Calu3 (cell line): ENCODE measurements at regions not wholly inside any gene's neighbourhood (a gene's known extent, or its start where the extent isn't known, plus 50 kb on each side); places are given as distances from the start of the nearest gene placed in this dataset.
A peak's percentile ranks its signal among the peaks of the same experiment; 100 is the strongest.

Experiments used
- BruUV-seq: library from RNA; stranded (reverse); fragments of 400-500 nt; replicated peaks from 2 replicates; lab custom pipeline; 2021; lab: Mats Ljungman, UMichigan
- CTCF ChIA-PET: fragments of 300-600 bp; sonication (Branson Sonifier 250); formaldehyde crosslinking; loops from one replicate; lab custom pipeline; 2022; ENCODE audit warnings: antibody characterized with exemption; lab: Charles Lee
- DNase-seq: peaks from one replicate; pipeline ENCODE4 v3.0.0; 2022
- H3K27ac Mint-ChIP-seq: one replicate; pipeline ENCODE4 v1.8.0; 2022; ENCODE audit warnings: mixed read lengths; ENCODE audit not compliant: unreplicated experiment
- H3K27me3 Mint-ChIP-seq: one replicate; pipeline ENCODE4 v1.8.0; 2022; ENCODE audit warnings: mixed read lengths; ENCODE audit not compliant: unreplicated experiment
- H3K36me3 Mint-ChIP-seq: one replicate; pipeline ENCODE4 v1.8.0; 2022; ENCODE audit warnings: mild to moderate bottlenecking, moderate library complexity, mixed read lengths; ENCODE audit not compliant: insufficient read depth, unreplicated experiment
- H3K4me1 Mint-ChIP-seq: one replicate; pipeline ENCODE4 v1.8.0; 2022; ENCODE audit warnings: mild to moderate bottlenecking, low read depth, mixed read lengths; ENCODE audit not compliant: unreplicated experiment
- H3K4me3 Mint-ChIP-seq: one replicate; pipeline ENCODE4 v1.8.0; 2022; ENCODE audit warnings: mild to moderate bottlenecking, low read depth, moderate library complexity, mixed read lengths; ENCODE audit not compliant: unreplicated experiment
- H3K9me3 Mint-ChIP-seq: one replicate; pipeline ENCODE4 v1.8.0; 2022; ENCODE audit warnings: low read depth, mixed read lengths; ENCODE audit not compliant: unreplicated experiment
- intact Hi-C: fragments of 100-400 bp; cut with micrococcal nuclease; formaldehyde crosslinking; loops from one replicate; pipeline ENCODE4 v1.10.0; 2022; ENCODE audit not compliant: unreplicated experiment
- TF ChIP-seq, protein P1 (sequence below): fragments of 200-600 bp; IDR thresholded peaks from one replicate; pipeline ENCODE4 v1.8.0; 2022; ENCODE audit warnings: antibody characterized with exemption; ENCODE audit not compliant: unreplicated experiment

DNA sequence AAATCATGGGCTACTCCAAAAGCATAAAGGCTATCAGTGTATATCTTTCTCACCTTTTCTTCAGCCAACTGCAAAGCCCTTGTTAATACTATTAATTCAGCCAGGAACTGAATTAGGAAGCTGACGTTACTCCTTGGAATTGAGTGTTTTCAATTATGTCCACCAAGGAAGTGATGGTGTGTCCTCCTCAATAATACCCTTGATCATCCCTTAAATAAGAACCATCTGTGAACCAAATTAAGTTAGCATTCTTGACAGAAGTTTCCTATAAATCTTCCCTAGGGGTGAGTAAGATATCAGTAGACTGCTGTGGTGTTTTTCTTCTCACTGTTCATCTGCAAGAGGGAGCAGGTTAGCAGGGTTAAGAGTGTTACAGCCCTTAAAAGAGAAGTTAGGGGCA is 252.3 kb upstream of the AVPR1A start:
- Mint-ChIP-seq H3K27me3 (no peaks in the 10 kb centered on the region), H3K27ac (no peak overlapping the region), H3K4me1 (peaks cover 17% of the 10 kb centered on the region), H3K9me3 (peaks cover 10% of the 10 kb centered on the region), H3K36me3 (peaks cover 5% of the 10 kb centered on the region), H3K4me3 (no peak overlapping the region)
- CTCF ChIA-PET, result no interaction called here
- BruUV-seq, result no TSS peak
- TF ChIP-seq, protein P1, sequence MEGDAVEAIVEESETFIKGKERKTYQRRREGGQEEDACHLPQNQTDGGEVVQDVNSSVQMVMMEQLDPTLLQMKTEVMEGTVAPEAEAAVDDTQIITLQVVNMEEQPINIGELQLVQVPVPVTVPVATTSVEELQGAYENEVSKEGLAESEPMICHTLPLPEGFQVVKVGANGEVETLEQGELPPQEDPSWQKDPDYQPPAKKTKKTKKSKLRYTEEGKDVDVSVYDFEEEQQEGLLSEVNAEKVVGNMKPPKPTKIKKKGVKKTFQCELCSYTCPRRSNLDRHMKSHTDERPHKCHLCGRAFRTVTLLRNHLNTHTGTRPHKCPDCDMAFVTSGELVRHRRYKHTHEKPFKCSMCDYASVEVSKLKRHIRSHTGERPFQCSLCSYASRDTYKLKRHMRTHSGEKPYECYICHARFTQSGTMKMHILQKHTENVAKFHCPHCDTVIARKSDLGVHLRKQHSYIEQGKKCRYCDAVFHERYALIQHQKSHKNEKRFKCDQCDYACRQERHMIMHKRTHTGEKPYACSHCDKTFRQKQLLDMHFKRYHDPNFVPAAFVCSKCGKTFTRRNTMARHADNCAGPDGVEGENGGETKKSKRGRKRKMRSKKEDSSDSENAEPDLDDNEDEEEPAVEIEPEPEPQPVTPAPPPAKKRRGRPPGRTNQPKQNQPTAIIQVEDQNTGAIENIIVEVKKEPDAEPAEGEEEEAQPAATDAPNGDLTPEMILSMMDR, result no peak
- DNase-seq, result no peak
- intact Hi-C loops, result loop anchor here (5.0 kb wide), 1 partner anchor 41 kb away; no protein-coding TSS in a partner anchor

DNA sequence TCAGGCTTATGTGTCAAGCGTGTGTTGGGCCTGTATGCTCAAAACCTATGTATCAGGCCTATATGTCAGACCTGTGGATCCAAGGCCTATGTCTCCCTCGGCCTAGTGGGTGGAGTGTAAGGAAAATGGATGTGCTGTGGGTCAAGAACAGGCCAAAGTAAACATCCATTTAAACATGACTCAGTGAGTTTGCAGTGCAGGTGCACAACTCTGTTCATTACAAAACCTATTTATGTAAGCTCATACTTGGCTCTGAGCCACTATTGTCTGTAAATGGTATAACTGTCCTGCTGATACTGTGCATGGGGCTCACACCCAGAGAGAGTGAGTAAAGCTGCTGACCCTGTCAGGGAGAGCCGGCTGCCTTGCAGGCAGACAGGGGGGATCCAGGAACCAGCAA is 249.7 kb upstream of the AVPR1A start:
- BruUV-seq, result no TSS peak
- DNase-seq, result peak; percentile 61
- peaks cover 4% of the 10 kb centered on the region for H3K9me3 Mint-ChIP-seq

DNA sequence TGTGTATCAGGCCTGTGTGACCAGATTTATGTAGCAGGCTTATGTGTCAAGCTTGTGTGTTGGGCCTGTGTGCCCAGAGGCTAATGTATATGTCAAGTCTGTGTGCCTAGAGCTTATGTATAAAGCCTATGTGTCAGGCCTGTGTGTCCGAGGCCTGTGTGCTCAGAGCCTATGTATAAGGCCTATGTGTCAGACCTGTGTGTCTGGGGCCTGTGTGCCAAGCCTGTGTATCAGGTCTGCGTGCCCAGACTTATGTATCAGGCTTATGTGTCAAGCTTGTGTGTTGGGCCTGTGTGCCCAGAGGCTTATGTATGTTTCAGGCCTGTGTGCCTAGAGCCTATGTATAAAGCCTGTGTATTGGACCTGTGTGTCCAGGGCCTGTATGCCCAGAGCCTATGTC is 249.3 kb upstream of the AVPR1A start:
- no peaks in the 10 kb centered on the region for H3K27me3 Mint-ChIP-seq
- intact Hi-C loops, result loop anchor here (5.0 kb wide), 1 partner anchor 38 kb away; no protein-coding TSS in a partner anchor
- CTCF ChIA-PET, result interaction anchor here (1.2 to 1.7 kb wide), 2 partner anchors 18 to 46 kb away, joined by 3 to 5 read pairs; no protein-coding TSS in a partner anchor
- H3K27ac Mint-ChIP-seq, result peak overlapping the region; percentile 61
- H3K4me1 Mint-ChIP-seq, result peaks cover 17% of the 10 kb centered on the region
- H3K9me3 Mint-ChIP-seq, result peaks cover 4% of the 10 kb centered on the region
- BruUV-seq, result no TSS peak
- no peak for DNase-seq
- no peak overlapping the region for H3K4me3 Mint-ChIP-seq
- TF ChIP-seq, protein P1, result no peak
- H3K36me3 Mint-ChIP-seq, result peaks cover 5% of the 10 kb centered on the region

More for the DNA sequence above, 249.7 kb upstream of the AVPR1A start:
- H3K27ac Mint-ChIP-seq, result peak overlapping the region; percentile 61
- CTCF ChIA-PET, result interaction anchor here (0.5 to 1.7 kb wide), 3 partner anchors 18 to 442 kb away, joined by 3 to 5 read pairs (median 3); no protein-coding TSS in a partner anchor
- H3K4me1 Mint-ChIP-seq, result peaks cover 17% of the 10 kb centered on the region
- H3K36me3 Mint-ChIP-seq, result peaks cover 5% of the 10 kb centered on the region
- H3K4me3 Mint-ChIP-seq, result no peak overlapping the region
- H3K27me3 Mint-ChIP-seq, result no peaks in the 10 kb centered on the region
- TF ChIP-seq, protein P1, result no peak
- intact Hi-C loops, result loop anchor here (5.0 kb wide), 1 partner anchor 38 kb away; no protein-coding TSS in a partner anchor

DNA sequence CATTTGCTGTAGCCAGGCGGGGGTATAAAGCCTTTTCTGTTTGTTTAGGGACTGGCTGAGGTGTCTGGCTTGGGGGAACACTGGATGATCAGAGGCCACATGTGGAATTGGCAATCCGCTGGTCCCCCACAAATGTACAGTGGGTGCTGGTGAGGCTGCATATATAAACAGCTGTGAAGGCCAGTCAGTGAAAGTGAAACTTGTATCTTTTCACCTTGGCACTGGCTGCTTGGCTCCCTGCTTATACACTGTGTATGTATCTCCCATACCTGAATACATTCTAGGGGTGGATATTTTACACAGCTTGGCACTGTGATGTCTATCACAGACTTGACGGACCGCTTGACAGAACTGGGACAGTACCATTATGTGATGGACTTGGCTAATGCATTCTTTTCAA is 246.8 kb upstream of the AVPR1A start:
- H3K4me1 Mint-ChIP-seq, result peaks cover 17% of the 10 kb centered on the region
- intact Hi-C loops, result no loop called here
- no TSS peak for BruUV-seq
- CTCF ChIA-PET, result no interaction called here
- H3K9me3 Mint-ChIP-seq, result peaks cover 4% of the 10 kb centered on the region
- no peaks in the 10 kb centered on the region for H3K27me3 Mint-ChIP-seq
- H3K36me3 Mint-ChIP-seq, result peaks cover 5% of the 10 kb centered on the region
- DNase-seq, result no peak
- H3K27ac Mint-ChIP-seq, result no peak overlapping the region
- H3K4me3 Mint-ChIP-seq, result no peak overlapping the region
- TF ChIP-seq, protein P1, result no peak
